Gastrocnemius medialis (tissue), 4 donors: ENCODE measurements at regions not wholly inside any gene's neighbourhood (a gene's known extent, or its start where the extent isn't known, plus 50 kb on each side); places are given as distances from the start of the nearest gene placed in this dataset.

Experiments
- ATAC-seq, 2 donors: fragments of 150-250 bp; one replicate each; pipeline ENCODE4 v1.9.1; 2016
- DNase-seq, 2 donors: peaks; one replicate each; pipeline ENCODE4 v3.0.0-alpha.2; 2019
- H3K27ac ChIP-seq, 4 donors: fragments of 200-600 bp; sonication (generic); 1 replicate in 1 of 4; 2 replicates in 3 of 4; pipeline ENCODE4 v1.5.1; 2016 to 2018; ENCODE audit warnings: mild to moderate bottlenecking in 2 of 4, moderate library complexity in 1 of 4
- H3K27me3 ChIP-seq, 3 donors: fragments of 200-600 bp; sonication (generic) in 2 of 3; 1 replicate in 1 of 3; 2 replicates in 2 of 3; pipeline versions ENCODE4 v1.5.1 to v1.6.0; 2016 to 2019; ENCODE audit warnings: mild to moderate bottlenecking in 1 of 3, moderate library complexity in 1 of 3
- H3K36me3 ChIP-seq, 2 donors: fragments of 200-600 bp; sonication (generic) in 1 of 2; one replicate each; pipeline ENCODE4 v1.5.1; 2017 to 2018
- H3K4me1 ChIP-seq, 2 donors: fragments of 200-600 bp; sonication (generic) in 1 of 2; one replicate each; pipeline ENCODE4 v1.5.1; 2016 to 2017; ENCODE audit warnings: mild to moderate bottlenecking in 2 of 2
- H3K4me3 ChIP-seq, 4 donors: fragments of 200-600 bp; sonication (generic) in 3 of 4; 1 replicate in 1 of 4; 2 replicates in 3 of 4; pipeline ENCODE4 v1.5.1; 2016 to 2019; ENCODE audit warnings: mild to moderate bottlenecking in 2 of 4
- H3K9me3 ChIP-seq, 3 donors: fragments of 200-600 bp; sonication (generic) in 2 of 3; 1 replicate in 1 of 3; 2 replicates in 2 of 3; pipeline ENCODE4 v1.5.1; 2016 to 2019
- CTCF ChIP-seq, 5 experiments: fragments of 450-650 bp in 3 of 5; fragments of 200-600 bp in 2 of 5; sonication (generic) in 2 of 5; IDR thresholded peaks in 4 of 5; conservative IDR thresholded peaks in 1 of 5; 1 replicate in 4 of 5; 2 replicates in 1 of 5; pipeline ENCODE4 v1.5.1; 2016 to 2019; ENCODE audit warnings: antibody characterized with exemption in 5 of 5, mild to moderate bottlenecking in 3 of 5, moderate library complexity in 3 of 5
- POLR2A ChIP-seq, 2 donors: fragments of 450-650 bp; IDR thresholded peaks; one replicate each; pipeline ENCODE4 v1.6.1; 2017; ENCODE audit warnings: antibody characterized with exemption in 2 of 2, mild to moderate bottlenecking in 2 of 2, moderate library complexity in 2 of 2
- in situ Hi-C, 4 donors: fragments of 200-750 bp; cut with MboI; loops; one replicate each; pipeline versions ENCODE4 v1.15.0 to v1.8.0; 2017; ENCODE audit warnings: low sequenced_read_pairs in 4 of 4
- intact Hi-C: fragments of 100-400 bp; cut with DNase I; formaldehyde crosslinking; loops from one replicate; pipeline ENCODE4 v1.15.1; 2023; ENCODE audit warnings: low total_unique reads

DNA sequence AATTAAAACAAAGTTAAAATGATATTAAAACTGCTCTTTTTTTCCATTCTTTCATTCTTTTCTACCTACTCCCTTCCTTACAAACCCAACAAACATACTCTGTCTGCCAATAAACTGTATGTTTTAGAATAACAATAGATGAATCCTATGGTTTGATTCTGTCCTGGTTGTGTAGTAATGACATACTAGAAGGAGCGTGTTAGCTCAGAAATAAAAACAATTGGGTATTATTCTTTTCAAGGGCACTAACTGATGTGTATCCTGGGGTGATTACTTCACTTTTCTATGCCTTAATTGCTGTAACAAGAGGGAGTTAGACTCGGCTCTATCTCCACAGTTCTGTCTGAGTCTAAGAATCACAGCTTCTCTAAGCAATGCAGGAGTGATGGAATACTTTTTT is 194.4 kb downstream of the GIPC2 start:
- in situ Hi-C loops, result no loop called here

GRCh38 chr1:78240755-78241154 is 195.0 kb downstream of the GIPC2 start:
- ATAC-seq (peak in 1 of 2 donors; percentile 33), DNase-seq (no peak)
- Histone ChIP-seq H3K4me1 (no peaks in the 10 kb centered on the region), H3K9me3 (no peaks in the 10 kb centered on the region), H3K27me3 (no peaks in the 10 kb centered on the region), H3K36me3 (no peaks in the 10 kb centered on the region), H3K27ac (no peak overlapping the region), H3K4me3 (no peak overlapping the region)
- in situ Hi-C loops, result no loop called here
- no peak for TF ChIP-seq POLR2A (IDR thresholded peaks at IDR 0.05)
- TF ChIP-seq CTCF (IDR thresholded peaks at IDR 0.05 in 4 of 5, conservative IDR thresholded peaks at IDR 0.05 in 1 of 5), result no peak
- intact Hi-C loops, result no loop called here

More for the DNA sequence above, 194.4 kb downstream of the GIPC2 start:
- Histone ChIP-seq H3K27me3 (no peaks in the 10 kb centered on the region), H3K27ac (no peak overlapping the region), H3K9me3 (no peaks in the 10 kb centered on the region), H3K36me3 (no peaks in the 10 kb centered on the region), H3K4me1 (no peaks in the 10 kb centered on the region), H3K4me3 (no peak overlapping the region)
- DNase-seq (no peak), ATAC-seq (no peak)
- intact Hi-C loops, result no loop called here
- TF ChIP-seq CTCF (IDR thresholded peaks at IDR 0.05 in 4 of 5, conservative IDR thresholded peaks at IDR 0.05 in 1 of 5) (no peak), POLR2A (IDR thresholded peaks at IDR 0.05) (no peak)

DNA sequence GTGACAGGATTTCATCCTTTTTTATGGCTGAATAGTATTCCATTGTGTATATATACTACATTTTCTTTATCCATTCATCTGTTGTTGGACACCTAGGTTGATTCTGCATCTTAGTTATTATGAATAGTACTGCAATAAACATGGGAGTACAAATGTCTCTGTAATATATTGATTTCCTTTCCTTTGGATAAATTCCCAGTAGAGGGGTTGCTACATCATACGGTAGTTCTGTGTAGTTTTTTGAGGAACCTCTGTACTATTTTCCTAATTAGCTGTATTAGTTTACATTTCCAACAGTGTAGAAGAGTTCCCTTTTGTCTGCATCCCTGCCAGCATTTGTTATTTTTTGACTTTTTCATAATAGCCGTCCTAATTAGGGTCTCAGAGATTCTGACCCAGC is 201.3 kb downstream of the GIPC2 start:
- no peaks in the 10 kb centered on the region for H3K36me3 ChIP-seq

GRCh38 chr1:78250201-78250600 is 204.4 kb downstream of the GIPC2 start:
- ATAC-seq (no peak), DNase-seq (no peak)
- Histone ChIP-seq H3K4me1 (no peaks in the 10 kb centered on the region), H3K36me3 (no peaks in the 10 kb centered on the region), H3K4me3 (no peak overlapping the region), H3K27ac (no peak overlapping the region), H3K9me3 (no peaks in the 10 kb centered on the region), H3K27me3 (no peaks in the 10 kb centered on the region)
- intact Hi-C loops, result no loop called here
- in situ Hi-C loops, result no loop called here
- TF ChIP-seq CTCF (IDR thresholded peaks at IDR 0.05 in 4 of 5, conservative IDR thresholded peaks at IDR 0.05 in 1 of 5) (no peak), POLR2A (IDR thresholded peaks at IDR 0.05) (no peak)

More for the DNA sequence above, 201.3 kb downstream of the GIPC2 start:
- in situ Hi-C loops, result no loop called here
- Histone ChIP-seq H3K9me3 (no peaks in the 10 kb centered on the region), H3K4me1 (no peaks in the 10 kb centered on the region), H3K27me3 (no peaks in the 10 kb centered on the region), H3K4me3 (no peak overlapping the region), H3K27ac (no peak overlapping the region)
- ATAC-seq (no peak), DNase-seq (no peak)
- intact Hi-C loops, result no loop called here
- no peak for TF ChIP-seq CTCF (IDR thresholded peaks at IDR 0.05 in 4 of 5, conservative IDR thresholded peaks at IDR 0.05 in 1 of 5)
- no peak for TF ChIP-seq POLR2A (IDR thresholded peaks at IDR 0.05)

DNA sequence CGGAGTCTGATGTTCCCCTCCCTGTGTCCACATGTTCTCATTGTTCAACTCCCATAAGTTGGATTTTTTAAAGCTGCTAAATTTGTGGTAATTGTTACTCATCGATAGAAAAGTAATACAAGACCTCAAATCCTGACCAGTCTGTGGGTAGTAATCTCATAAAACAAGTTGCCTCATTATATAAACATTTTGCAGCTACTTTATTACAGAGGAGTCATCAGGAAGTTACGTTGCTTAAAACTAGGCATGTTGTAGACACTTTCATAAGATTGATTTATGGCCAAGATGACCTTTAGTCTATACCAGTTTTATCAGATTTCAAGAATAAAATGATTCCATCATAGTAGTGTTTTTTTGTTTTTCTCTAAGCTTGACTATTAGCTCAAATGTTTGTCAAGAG is 208.8 kb downstream of the GIPC2 start:
- no peaks in the 10 kb centered on the region for H3K27me3 ChIP-seq
- in situ Hi-C loops, result no loop called here
- H3K9me3 ChIP-seq, result no peaks in the 10 kb centered on the region
- DNase-seq, result no peak
- intact Hi-C loops, result no loop called here
- no peaks in the 10 kb centered on the region for H3K4me1 ChIP-seq
- H3K36me3 ChIP-seq, result no peaks in the 10 kb centered on the region
- no peak for TF ChIP-seq POLR2A (IDR thresholded peaks at IDR 0.05)
- TF ChIP-seq CTCF (IDR thresholded peaks at IDR 0.05 in 4 of 5, conservative IDR thresholded peaks at IDR 0.05 in 1 of 5), result no peak
- ATAC-seq, result no peak
- H3K4me3 ChIP-seq, result no peak overlapping the region
- H3K27ac ChIP-seq, result no peak overlapping the region
